Bronchial epithelial cell (primary cell): ENCODE measurements at regions not wholly inside any gene's neighbourhood (a gene's known extent, or its start where the extent isn't known, plus 50 kb on each side); places are given as distances from the start of the nearest gene placed in this dataset.
"Not testable (repeated sequence)": the region's sequence is repeated elsewhere in the genome, so short reads cannot be mapped to it uniquely, and the experiment has no call there.

Experiments
- DNase-seq: peaks from one replicate; pipeline ENCODE4 v3.0.0-alpha.2; 2010; ENCODE audit warnings: low read depth
- FAIRE-seq: peaks from 2 replicates; lab custom pipeline; 2011; peaks lifted over from hg19 to GRCh38; lab: Jason Lieb, UNC
- H3K27me3 ChIP-seq: 2 replicates; pipeline ENCODE4 v1.5.1; 2011; ENCODE audit warnings: low read length; ENCODE audit not compliant: control insufficient read depth, insufficient read depth
- H3K36me3 ChIP-seq: 2 replicates; pipeline ENCODE4 v1.5.1; 2011; ENCODE audit warnings: low read length; ENCODE audit not compliant: control insufficient read depth, insufficient read depth
- H3K4me3 ChIP-seq: 2 replicates; pipeline ENCODE4 v1.5.1; 2011; ENCODE audit warnings: mild to moderate bottlenecking, low read depth, low read length, control low read depth
- TF ChIP-seq, protein P1 (sequence below): IDR thresholded peaks from 2 replicates; pipeline ENCODE4 v1.5.1; 2011; ENCODE audit warnings: mild to moderate bottlenecking, moderate library complexity, low read length, control low read depth, inconsistent platforms; ENCODE audit not compliant: insufficient read depth, severe bottlenecking

DNA sequence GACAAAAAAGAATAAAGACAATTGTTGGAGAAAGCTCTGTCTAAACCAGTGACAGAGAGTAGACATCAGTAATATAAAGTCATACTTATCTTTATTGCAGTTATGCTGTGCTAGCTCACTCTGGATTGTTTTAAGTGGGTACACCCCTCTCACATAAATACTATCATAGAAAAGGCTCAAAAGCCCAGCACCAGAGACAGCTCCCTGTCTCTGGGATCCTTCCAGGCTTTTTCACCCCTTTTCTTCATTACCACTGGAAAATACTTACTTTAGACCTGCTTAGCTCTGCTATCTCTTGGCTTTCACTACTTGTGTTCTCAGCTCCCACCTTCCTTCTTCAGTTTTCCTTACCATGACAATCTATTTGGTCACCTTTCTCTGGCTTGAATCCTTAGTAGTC is 259.1 kb upstream of the MINDY3 start:
- Histone ChIP-seq H3K27me3 (no peaks in the 10 kb centered on the region), H3K36me3 (no peaks in the 10 kb centered on the region), H3K4me3 (no peak overlapping the region)
- TF ChIP-seq, protein P1, sequence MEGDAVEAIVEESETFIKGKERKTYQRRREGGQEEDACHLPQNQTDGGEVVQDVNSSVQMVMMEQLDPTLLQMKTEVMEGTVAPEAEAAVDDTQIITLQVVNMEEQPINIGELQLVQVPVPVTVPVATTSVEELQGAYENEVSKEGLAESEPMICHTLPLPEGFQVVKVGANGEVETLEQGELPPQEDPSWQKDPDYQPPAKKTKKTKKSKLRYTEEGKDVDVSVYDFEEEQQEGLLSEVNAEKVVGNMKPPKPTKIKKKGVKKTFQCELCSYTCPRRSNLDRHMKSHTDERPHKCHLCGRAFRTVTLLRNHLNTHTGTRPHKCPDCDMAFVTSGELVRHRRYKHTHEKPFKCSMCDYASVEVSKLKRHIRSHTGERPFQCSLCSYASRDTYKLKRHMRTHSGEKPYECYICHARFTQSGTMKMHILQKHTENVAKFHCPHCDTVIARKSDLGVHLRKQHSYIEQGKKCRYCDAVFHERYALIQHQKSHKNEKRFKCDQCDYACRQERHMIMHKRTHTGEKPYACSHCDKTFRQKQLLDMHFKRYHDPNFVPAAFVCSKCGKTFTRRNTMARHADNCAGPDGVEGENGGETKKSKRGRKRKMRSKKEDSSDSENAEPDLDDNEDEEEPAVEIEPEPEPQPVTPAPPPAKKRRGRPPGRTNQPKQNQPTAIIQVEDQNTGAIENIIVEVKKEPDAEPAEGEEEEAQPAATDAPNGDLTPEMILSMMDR: no peak
- no peak for DNase-seq
- no peak for FAIRE-seq

DNA sequence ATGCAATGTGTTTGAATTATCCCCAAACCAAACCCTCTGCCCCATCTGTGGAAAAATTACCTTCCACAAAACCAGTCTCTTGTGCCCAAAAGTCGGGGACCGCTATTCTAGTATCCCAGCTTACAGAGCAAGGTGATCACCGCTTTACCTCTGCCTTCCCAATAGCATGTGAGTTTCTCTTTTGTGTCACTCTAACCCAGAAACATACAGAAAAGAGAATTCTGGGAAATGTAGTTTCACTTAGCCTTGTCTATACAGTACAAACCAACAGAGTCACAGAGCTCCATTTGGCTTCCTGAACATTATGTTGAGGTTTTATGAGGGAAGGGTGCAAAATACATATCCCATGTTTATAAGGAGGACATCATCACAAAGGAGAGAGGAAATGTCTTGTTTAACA is 260.3 kb upstream of the MINDY3 start:
- Histone ChIP-seq H3K4me3 (no peak overlapping the region), H3K27me3 (no peaks in the 10 kb centered on the region), H3K36me3 (no peaks in the 10 kb centered on the region)
- TF ChIP-seq, protein P1: no peak
- no peak for DNase-seq
- no peak for FAIRE-seq

DNA sequence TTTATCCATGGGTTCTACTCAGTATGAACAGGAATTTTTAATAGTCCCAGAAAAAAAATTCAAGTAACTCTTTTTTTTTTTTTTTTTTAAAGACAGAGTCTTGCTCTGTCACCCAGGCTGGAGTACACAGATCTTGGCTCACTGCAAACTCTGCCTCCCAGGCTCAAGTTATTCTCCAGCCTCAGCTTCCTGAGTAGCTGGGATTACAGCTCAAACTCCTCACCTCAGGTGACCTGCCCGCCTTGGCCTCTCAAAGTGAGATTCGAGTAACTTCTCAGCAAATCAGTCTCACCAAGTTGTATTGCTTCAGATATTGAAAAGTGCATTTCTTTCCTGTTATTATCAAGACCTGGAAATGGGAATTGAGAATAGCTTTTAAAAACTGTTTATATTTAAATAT is 281.2 kb upstream of the MINDY3 start:
- Histone ChIP-seq H3K27me3 (no peaks in the 10 kb centered on the region), H3K36me3 (no peaks in the 10 kb centered on the region), H3K4me3 (no peak overlapping the region)
- DNase-seq: no peak
- TF ChIP-seq, protein P1: no peak
- FAIRE-seq: no peak

DNA sequence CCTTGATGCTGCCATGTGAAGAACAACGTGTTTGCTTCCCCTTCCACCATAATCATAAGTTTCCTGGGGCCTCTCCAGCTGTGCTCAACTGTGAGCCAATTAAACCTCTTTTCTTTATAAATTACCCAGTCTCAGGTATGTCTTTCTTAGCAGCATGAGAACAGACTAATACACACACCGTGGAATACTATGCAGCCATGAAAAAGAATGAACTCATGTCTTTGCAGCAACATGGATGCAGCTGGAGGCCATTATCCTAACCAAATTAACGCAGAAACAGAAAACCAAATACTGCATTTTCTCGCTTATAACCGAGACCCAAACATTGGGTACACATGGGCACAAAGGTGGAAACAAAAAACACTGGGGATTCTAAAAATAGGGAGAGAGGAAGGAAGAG is 286.7 kb upstream of the MINDY3 start:
- no peaks in the 10 kb centered on the region for H3K36me3 ChIP-seq
- no peak for DNase-seq
- no peaks in the 10 kb centered on the region for H3K27me3 ChIP-seq
- no peak for FAIRE-seq
- no peak overlapping the region for H3K4me3 ChIP-seq
- TF ChIP-seq, protein P1: no peak

DNA sequence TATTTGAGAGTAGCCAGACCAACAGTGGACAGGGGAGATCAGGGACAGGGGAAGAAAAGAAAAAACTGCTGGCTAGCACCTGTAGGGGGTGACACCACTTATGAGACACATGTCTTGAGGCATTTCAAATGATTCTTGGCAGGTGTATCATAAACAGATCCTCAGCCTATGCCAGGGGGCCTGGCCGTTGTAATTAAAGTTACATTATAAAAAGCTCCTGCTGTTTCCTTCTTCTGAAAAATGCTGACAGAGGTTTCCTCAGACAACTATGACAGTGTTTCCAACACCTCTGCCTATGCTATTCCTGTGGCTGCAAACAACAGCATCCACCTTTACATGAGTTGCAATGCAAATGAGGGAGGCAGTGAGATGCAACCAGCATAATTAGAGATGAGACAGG is 281.0 kb upstream of the PTER start:
- TF ChIP-seq, protein P1: no peak
- Histone ChIP-seq H3K4me3 (no peak overlapping the region), H3K36me3 (no peaks in the 10 kb centered on the region), H3K27me3 (no peaks in the 10 kb centered on the region)
- FAIRE-seq (no peak), DNase-seq (no peak)

DNA sequence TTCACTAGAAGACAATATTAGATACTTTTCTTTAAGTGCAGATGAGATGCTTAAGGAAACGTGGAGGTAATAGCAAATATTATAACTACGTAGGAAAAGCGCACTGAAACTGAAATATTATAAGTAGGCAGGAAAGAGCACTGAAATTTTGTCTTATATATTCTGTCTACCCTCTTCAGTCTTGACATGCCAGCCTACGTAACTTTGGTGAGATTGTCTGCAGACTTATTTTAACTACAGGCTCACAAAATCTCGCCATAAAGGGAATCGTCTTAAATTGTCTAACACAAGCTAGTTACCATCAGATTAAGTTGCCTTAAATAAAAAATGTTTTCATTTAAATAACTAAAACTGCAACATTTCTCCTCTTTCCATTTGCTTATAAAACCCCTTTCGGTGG is 280.1 kb upstream of the PTER start:
- H3K4me3 ChIP-seq: no peak overlapping the region
- no peaks in the 10 kb centered on the region for H3K36me3 ChIP-seq
- H3K27me3 ChIP-seq: no peaks in the 10 kb centered on the region
- TF ChIP-seq, protein P1: no peak
- DNase-seq (no peak), FAIRE-seq (no peak)

DNA sequence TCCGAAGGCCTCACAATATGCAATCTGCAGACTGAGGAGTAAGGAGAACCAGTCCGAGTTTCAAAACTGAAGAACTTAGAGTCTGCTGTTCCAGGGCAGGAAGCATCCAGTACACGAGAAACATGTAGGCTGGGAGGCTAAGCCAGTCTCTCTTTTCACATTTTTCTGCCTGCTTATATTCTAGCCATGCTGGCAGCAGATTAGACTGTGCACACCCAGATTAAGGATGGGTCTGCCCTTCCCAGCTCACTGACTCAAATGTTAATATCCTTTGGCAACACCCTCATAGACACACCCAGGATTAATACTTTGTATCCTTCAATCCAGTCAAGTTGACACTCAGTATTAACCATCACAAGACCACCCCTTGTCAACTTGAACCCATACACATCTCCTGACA is 271.7 kb upstream of the PTER start:
- FAIRE-seq, H3K36me3 ChIP-seq: not testable (repeated sequence)

More for the DNA sequence above, 271.7 kb upstream of the PTER start:
- H3K4me3 ChIP-seq, H3K27me3 ChIP-seq, DNase-seq: not testable (repeated sequence)
